Tibial nerve (tissue), 4 donors: ENCODE measurements at regions not wholly inside any gene's neighbourhood (a gene's known extent, or its start where the extent isn't known, plus 50 kb on each side); places are given as distances from the start of the nearest gene placed in this dataset.

Source experiments
- EP300 ChIP-seq, 2 donors: sonication (generic); formaldehyde crosslinking; IDR thresholded peaks; one replicate each; pipeline ENCODE4 v1.6.1; 2017; ENCODE audit warnings: antibody characterized with exemption in 2 of 2, mild to moderate bottlenecking in 1 of 2
- POLR2A ChIP-seq, 2 donors: fragments of 450-650 bp; IDR thresholded peaks; one replicate each; pipeline ENCODE4 v1.6.1; 2017; ENCODE audit warnings: antibody characterized with exemption in 2 of 2, mild to moderate bottlenecking in 2 of 2, moderate library complexity in 2 of 2
- TF ChIP-seq, protein P1 (sequence below), 5 experiments: fragments of 200-600 bp in 3 of 5; fragments of 450-650 bp in 2 of 5; sonication (generic) in 3 of 5; IDR thresholded peaks; one replicate each; pipeline ENCODE4 v1.5.1; 2016 to 2019; ENCODE audit warnings: antibody characterized with exemption in 5 of 5, mild to moderate bottlenecking in 3 of 5, moderate library complexity in 2 of 5

- TF ChIP-seq, protein P1, sequence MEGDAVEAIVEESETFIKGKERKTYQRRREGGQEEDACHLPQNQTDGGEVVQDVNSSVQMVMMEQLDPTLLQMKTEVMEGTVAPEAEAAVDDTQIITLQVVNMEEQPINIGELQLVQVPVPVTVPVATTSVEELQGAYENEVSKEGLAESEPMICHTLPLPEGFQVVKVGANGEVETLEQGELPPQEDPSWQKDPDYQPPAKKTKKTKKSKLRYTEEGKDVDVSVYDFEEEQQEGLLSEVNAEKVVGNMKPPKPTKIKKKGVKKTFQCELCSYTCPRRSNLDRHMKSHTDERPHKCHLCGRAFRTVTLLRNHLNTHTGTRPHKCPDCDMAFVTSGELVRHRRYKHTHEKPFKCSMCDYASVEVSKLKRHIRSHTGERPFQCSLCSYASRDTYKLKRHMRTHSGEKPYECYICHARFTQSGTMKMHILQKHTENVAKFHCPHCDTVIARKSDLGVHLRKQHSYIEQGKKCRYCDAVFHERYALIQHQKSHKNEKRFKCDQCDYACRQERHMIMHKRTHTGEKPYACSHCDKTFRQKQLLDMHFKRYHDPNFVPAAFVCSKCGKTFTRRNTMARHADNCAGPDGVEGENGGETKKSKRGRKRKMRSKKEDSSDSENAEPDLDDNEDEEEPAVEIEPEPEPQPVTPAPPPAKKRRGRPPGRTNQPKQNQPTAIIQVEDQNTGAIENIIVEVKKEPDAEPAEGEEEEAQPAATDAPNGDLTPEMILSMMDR (IDR thresholded peaks at IDR 0.05), result no peak
- TF ChIP-seq EP300 (IDR thresholded peaks at IDR 0.05) (no peak), POLR2A (IDR thresholded peaks at IDR 0.05) (no peak)
Measured at GRCh38 chr7:54697659-54698186, 61.3 kb downstream of the SEC61G start.
